ENCODE measurements at regions not wholly inside any gene's neighbourhood (a gene's known extent, or its start where the extent isn't known, plus 50 kb on each side); places are given as distances from the start of the nearest gene placed in this dataset.

DNA sequence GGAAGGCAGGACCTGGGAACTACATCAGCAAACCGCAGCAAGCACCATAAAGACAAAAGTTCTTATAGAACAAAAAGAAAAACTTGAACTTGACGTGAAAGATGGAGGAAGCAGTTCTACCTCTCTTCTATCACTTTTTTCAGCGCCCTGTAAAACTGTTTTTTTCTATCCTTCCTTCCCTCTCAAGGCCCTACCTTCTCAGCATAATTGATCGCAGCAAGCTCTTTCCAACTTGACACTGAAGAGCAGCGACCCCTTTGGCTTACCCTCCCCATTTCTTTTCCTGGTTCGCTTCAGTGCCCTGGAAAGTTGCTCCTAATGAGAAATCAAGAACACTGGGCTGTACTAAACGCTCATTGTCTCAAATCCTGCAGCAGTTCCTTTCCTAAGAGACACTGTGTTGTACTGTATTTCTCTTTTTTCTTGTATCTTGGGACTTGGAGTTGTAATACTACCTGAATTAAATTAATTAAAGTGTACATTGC, 150.6 kb upstream of the SLC4A4 start:
- intact Hi-C loops (cut with micrococcal nuclease; ENCODE audit: unreplicated experiment): no loop called here
- Histone ChIP-seq H3K4me3 (ENCODE audit: low read depth, low read length) (no peak overlapping the region), H3K36me3 (ENCODE audit: control insufficient read depth, insufficient read depth, low read length) (no peaks in the 10 kb centered on the region), H3K4me1 (peaks cover 3% of the 10 kb centered on the region; the same call in 1 of the 2 replicates), H3K9me3 (no peaks in the 10 kb centered on the region; the same call in 1 of the 2 replicates), H3K27me3 (replicated peaks; ENCODE audit: control insufficient read depth, insufficient read depth, low read length) (peaks cover 3% of the 10 kb centered on the region; the same call in 1 of the 2 replicates)
- Mint-ChIP-seq H3K27ac (ENCODE audit: unreplicated experiment) (no peak overlapping the region), H3K36me3 (ENCODE audit: insufficient read depth, unreplicated experiment) (no peaks in the 10 kb centered on the region), H3K27me3 (ENCODE audit: insufficient read depth, unreplicated experiment) (peaks cover 37% of the 10 kb centered on the region), H3K9me3 (ENCODE audit: unreplicated experiment) (no peaks in the 10 kb centered on the region), H3K4me3 (ENCODE audit: unreplicated experiment) (peak overlapping the region; percentile 76), H3K4me1 (ENCODE audit: low read depth, unreplicated experiment) (peaks cover 7% of the 10 kb centered on the region)
- no TSS peak for BruUV-seq (replicated peaks)
- peak in 1 of 2 experiments; percentile 1 for TF ChIP-seq CTCF (IDR thresholded peaks at IDR 0.05; ENCODE audit: insufficient read depth in 1 of 2, low read depth in 1 of 2, low read length in 1 of 2, severe bottlenecking in 1 of 2, unreplicated experiment in 1 of 2)
- no peak for DNase-seq
- CTCF ChIA-PET: no interaction called here
- POLR2A ChIA-PET: no interaction called here

DNA sequence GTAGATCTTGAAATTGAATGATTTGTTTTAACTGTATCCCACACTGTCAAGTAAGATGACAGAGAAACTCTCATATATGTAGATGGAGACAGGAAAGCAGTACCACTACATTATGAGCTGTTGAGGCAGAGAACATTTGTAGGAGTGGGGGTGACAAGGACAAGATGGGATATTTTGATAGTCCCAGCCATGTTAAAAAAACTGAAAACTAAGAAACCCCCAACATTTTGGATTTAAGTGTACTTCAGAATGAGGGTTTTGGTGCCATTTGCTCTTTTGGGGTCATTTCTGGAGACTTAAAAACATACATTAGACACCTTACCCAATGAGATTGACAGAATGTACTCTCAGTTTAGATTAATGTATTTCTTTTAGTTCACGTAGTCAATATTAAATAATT, 149.9 kb upstream of the SLC4A4 start:
- H3K4me3 Mint-ChIP-seq (ENCODE audit: unreplicated experiment): no peak overlapping the region
- peaks cover 7% of the 10 kb centered on the region for H3K4me1 Mint-ChIP-seq (ENCODE audit: low read depth, unreplicated experiment)
- H3K9me3 ChIP-seq: no peaks in the 10 kb centered on the region; the same call in 1 of the 2 replicates
- H3K27me3 ChIP-seq (replicated peaks; ENCODE audit: control insufficient read depth, insufficient read depth, low read length): peaks cover 3% of the 10 kb centered on the region; the same call in 1 of the 2 replicates
- ChIA-PET CTCF (no interaction called here), POLR2A (no interaction called here)
- no peak overlapping the region for H3K27ac Mint-ChIP-seq (ENCODE audit: unreplicated experiment)
- TF ChIP-seq CTCF (IDR thresholded peaks at IDR 0.05; ENCODE audit: insufficient read depth in 1 of 2, low read depth in 1 of 2, low read length in 1 of 2, severe bottlenecking in 1 of 2, unreplicated experiment in 1 of 2): no peak
- no peak overlapping the region for H3K4me3 ChIP-seq (ENCODE audit: low read depth, low read length)
- no peaks in the 10 kb centered on the region for H3K36me3 ChIP-seq (ENCODE audit: control insufficient read depth, insufficient read depth, low read length)
- no peaks in the 10 kb centered on the region for H3K9me3 Mint-ChIP-seq (ENCODE audit: unreplicated experiment)
- H3K27me3 Mint-ChIP-seq (ENCODE audit: insufficient read depth, unreplicated experiment): peaks cover 37% of the 10 kb centered on the region
- H3K4me1 ChIP-seq: peaks cover 3% of the 10 kb centered on the region; the same call in 1 of the 2 replicates
- intact Hi-C loops (cut with micrococcal nuclease; ENCODE audit: unreplicated experiment): no loop called here
- H3K36me3 Mint-ChIP-seq (ENCODE audit: insufficient read depth, unreplicated experiment): no peaks in the 10 kb centered on the region
- no TSS peak for BruUV-seq (replicated peaks)
- DNase-seq: no peak

DNA sequence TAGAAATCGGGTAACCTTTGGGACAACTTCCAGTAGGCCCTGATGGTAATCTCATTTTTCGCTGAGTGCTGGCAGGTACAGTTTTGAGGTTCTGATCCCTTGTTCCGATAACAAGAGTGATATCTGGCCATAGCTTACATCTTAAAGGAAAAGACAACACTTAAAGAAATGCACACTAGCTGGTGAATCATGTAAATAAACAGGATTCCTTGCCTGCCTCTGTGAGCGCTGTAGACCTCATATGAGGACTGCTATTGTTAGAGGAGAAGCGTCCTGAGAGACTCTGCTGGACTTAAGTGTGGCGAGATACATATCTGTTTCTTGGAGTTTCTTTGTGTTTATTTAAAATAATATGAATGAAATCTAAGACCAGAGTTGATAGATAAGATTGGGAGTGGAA, 149.3 kb upstream of the SLC4A4 start:
- no peak for DNase-seq
- H3K27ac Mint-ChIP-seq (ENCODE audit: unreplicated experiment): no peak overlapping the region
- Histone ChIP-seq H3K4me1 (peaks cover under 1% of the 10 kb centered on the region; the same call in 1 of the 2 replicates), H3K36me3 (ENCODE audit: control insufficient read depth, insufficient read depth, low read length) (no peaks in the 10 kb centered on the region), H3K4me3 (ENCODE audit: low read depth, low read length) (no peak overlapping the region), H3K9me3 (no peaks in the 10 kb centered on the region; the same call in 1 of the 2 replicates), H3K27me3 (replicated peaks; ENCODE audit: control insufficient read depth, insufficient read depth, low read length) (peaks cover 3% of the 10 kb centered on the region; the same call in 1 of the 2 replicates)
- H3K27me3 Mint-ChIP-seq (ENCODE audit: insufficient read depth, unreplicated experiment): peaks cover 35% of the 10 kb centered on the region
- H3K4me1 Mint-ChIP-seq (ENCODE audit: low read depth, unreplicated experiment): peaks cover 7% of the 10 kb centered on the region
- CTCF ChIA-PET: no interaction called here
- no peak for TF ChIP-seq CTCF (IDR thresholded peaks at IDR 0.05; ENCODE audit: insufficient read depth in 1 of 2, low read depth in 1 of 2, low read length in 1 of 2, severe bottlenecking in 1 of 2, unreplicated experiment in 1 of 2)
- POLR2A ChIA-PET: no interaction called here
- intact Hi-C loops (cut with micrococcal nuclease; ENCODE audit: unreplicated experiment): no loop called here
- no peak overlapping the region for H3K4me3 Mint-ChIP-seq (ENCODE audit: unreplicated experiment)
- H3K9me3 Mint-ChIP-seq (ENCODE audit: unreplicated experiment): no peaks in the 10 kb centered on the region
- no peaks in the 10 kb centered on the region for H3K36me3 Mint-ChIP-seq (ENCODE audit: insufficient read depth, unreplicated experiment)
- BruUV-seq (replicated peaks): no TSS peak
